Muscle layer of colon (tissue), 2 donors: ENCODE measurements at regions not wholly inside any gene's neighbourhood (a gene's known extent, or its start where the extent isn't known, plus 50 kb on each side); places are given as distances from the start of the nearest gene placed in this dataset.
"Not testable (repeated sequence)": the region's sequence is repeated elsewhere in the genome, so short reads cannot be mapped to it uniquely, and the experiment has no call there.

Experiments
- H3K27ac ChIP-seq: one replicate; pipeline ENCODE4 v1.7.0; 2013; ENCODE audit warnings: low read depth, mild to moderate bottlenecking, low read length, moderate library complexity
- H3K27me3 ChIP-seq, 2 donors: one replicate each; pipeline ENCODE4 v1.7.0; 2013; ENCODE audit warnings: low read length in 2 of 2, mild to moderate bottlenecking in 2 of 2; ENCODE audit not compliant: insufficient read depth in 2 of 2, control insufficient read depth in 1 of 2
- H3K36me3 ChIP-seq: one replicate; pipeline ENCODE4 v1.7.0; 2013; ENCODE audit warnings: mild to moderate bottlenecking, low read length; ENCODE audit not compliant: insufficient read depth
- H3K4me1 ChIP-seq: one replicate; pipeline ENCODE4 v1.7.0; 2013; ENCODE audit warnings: mild to moderate bottlenecking, low read length; ENCODE audit not compliant: insufficient read depth
- H3K4me3 ChIP-seq, 2 donors: one replicate each; pipeline ENCODE4 v1.7.0; 2013; ENCODE audit warnings: low read length in 2 of 2, low read depth in 1 of 2, mild to moderate bottlenecking in 1 of 2, moderate library complexity in 1 of 2
- H3K9ac ChIP-seq: one replicate; pipeline ENCODE4 v1.7.0; 2013; ENCODE audit warnings: low read length
- H3K9me3 ChIP-seq: one replicate; pipeline ENCODE4 v1.7.0; 2013; ENCODE audit warnings: mild to moderate bottlenecking, low read length
- donor health status: abdominal sarcoma.
- donor health status: Adenocarcinoma of cecum.

DNA sequence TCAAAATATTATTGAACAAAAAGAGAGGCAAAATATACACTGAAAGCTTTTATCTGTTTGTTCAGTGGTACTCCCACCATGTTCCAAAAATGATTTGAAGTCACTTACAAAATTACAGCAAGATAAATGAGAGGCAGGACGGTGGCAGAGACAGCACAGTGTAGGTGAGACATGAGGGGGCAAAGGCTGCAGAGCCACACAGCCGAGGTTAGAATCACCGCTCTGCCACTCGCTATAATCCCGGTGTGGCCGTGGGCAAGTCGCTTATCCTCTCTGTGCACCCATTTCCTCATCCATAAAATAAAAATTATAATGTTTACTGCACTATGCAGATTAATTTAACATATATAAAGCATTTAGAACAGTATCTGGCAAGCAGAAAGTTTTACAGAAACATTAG lies 140.1 kb upstream of the BEND6 start:
- Histone ChIP-seq H3K27me3 (no peaks in the 10 kb centered on the region), H3K9me3 (no peaks in the 10 kb centered on the region), H3K27ac (no peak overlapping the region), H3K4me3 (no peak overlapping the region), H3K9ac (no peak overlapping the region), H3K4me1 (peaks cover 25% of the 10 kb centered on the region), H3K36me3 (no peaks in the 10 kb centered on the region)

DNA sequence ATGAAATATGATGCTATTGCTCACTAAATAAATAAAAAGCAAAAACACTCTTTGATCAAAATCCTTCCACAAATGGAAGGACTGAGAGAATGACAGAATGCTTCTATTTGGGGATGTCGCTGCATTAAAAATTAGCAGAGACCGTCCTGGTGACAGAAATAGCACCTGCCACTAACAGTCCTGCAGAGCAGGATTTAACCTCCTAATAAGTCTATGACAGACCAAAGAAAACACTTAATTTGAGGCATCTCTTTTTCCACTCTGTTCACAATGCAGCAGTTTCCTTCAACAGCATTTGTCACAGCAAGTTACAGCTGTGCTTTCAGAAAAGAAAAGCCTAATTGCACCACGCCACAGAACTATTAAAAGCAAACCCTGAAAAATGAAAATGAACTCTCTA lies 140.6 kb upstream of the BEND6 start:
- Histone ChIP-seq H3K36me3 (no peaks in the 10 kb centered on the region), H3K4me3 (no peak overlapping the region), H3K27me3 (no peaks in the 10 kb centered on the region), H3K27ac (no peak overlapping the region), H3K4me1 (peaks cover 25% of the 10 kb centered on the region), H3K9ac (no peak overlapping the region), H3K9me3 (no peaks in the 10 kb centered on the region)

GRCh38 chr6:56812851-56813250 lies 142.1 kb upstream of the BEND6 start:
- not testable (repeated sequence) for H3K4me3 ChIP-seq, H3K27me3 ChIP-seq, H3K9me3 ChIP-seq, H3K36me3 ChIP-seq, H3K27ac ChIP-seq, H3K9ac ChIP-seq
- H3K4me1 ChIP-seq: peaks cover 32% of the 10 kb centered on the region

DNA sequence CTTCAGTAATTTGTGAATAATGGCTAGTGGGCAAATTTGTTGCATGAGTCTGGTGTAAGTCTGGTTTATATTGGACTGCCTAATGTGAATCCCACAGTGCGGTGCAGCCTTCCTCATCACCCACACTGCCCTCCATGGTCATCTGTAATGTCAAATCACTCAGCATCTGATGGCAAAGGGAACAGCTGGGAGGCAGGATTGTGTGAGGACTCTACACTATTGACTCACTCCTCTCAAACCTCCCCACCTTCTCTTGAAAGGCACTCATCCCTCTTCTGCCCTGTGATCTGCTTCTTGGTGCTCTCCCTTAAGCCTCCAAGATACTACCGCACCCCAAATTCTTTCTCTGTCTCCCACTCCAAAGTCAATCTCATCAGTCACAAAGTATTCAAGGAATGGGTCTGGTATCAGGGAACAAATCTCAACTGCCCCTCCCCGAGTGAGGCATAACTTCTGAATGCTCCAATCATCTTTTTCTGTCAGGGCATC lies 146.0 kb upstream of the BEND6 start:
- Histone ChIP-seq H3K4me3 (no peak overlapping the region), H3K36me3 (no peaks in the 10 kb centered on the region), H3K27ac (no peak overlapping the region)

DNA sequence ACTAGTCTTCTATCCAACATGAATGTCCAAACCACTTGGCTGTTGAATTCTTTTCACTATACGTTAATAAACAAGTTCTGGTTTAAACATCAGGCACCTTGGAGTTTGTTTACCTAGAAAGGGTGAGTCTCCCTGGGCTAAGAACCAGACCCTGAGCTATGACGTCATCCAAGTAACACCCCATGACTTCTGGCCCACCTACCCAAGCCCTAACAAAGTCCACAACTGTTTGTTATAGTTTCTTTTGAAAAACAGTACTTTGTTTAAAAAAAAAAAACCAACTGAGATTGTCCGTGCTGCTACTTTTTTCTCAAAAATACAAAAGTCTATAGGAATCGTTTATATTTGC lies 146.9 kb upstream of the BEND6 start:
- H3K36me3 ChIP-seq: no peaks in the 10 kb centered on the region
- no peaks in the 10 kb centered on the region for H3K9me3 ChIP-seq
- peaks cover 41% of the 10 kb centered on the region for H3K4me1 ChIP-seq
- H3K27ac ChIP-seq: no peak overlapping the region
- no peak overlapping the region for H3K4me3 ChIP-seq
- H3K9ac ChIP-seq: no peak overlapping the region
- H3K27me3 ChIP-seq: no peaks in the 10 kb centered on the region

More for the DNA sequence above, 146.0 kb upstream of the BEND6 start:
- no peaks in the 10 kb centered on the region for H3K27me3 ChIP-seq
- no peak overlapping the region for H3K9ac ChIP-seq
- H3K4me1 ChIP-seq: peaks cover 32% of the 10 kb centered on the region
- no peaks in the 10 kb centered on the region for H3K9me3 ChIP-seq

- no peak overlapping the region for H3K27ac ChIP-seq
- no peak overlapping the region for H3K4me3 ChIP-seq
- H3K27me3 ChIP-seq: no peaks in the 10 kb centered on the region
- peaks cover 46% of the 10 kb centered on the region for H3K4me1 ChIP-seq
- no peak overlapping the region for H3K9ac ChIP-seq
- no peaks in the 10 kb centered on the region for H3K36me3 ChIP-seq
- H3K9me3 ChIP-seq: no peaks in the 10 kb centered on the region
Observed at GRCh38 chr6:56807326-56807988, 147.4 kb upstream of the BEND6 start.

- H3K4me3 ChIP-seq: no peak overlapping the region
- H3K9me3 ChIP-seq: no peaks in the 10 kb centered on the region
- no peak overlapping the region for H3K9ac ChIP-seq
- H3K27ac ChIP-seq: no peak overlapping the region
- no peaks in the 10 kb centered on the region for H3K36me3 ChIP-seq
- no peaks in the 10 kb centered on the region for H3K27me3 ChIP-seq
- H3K4me1 ChIP-seq: peaks cover 45% of the 10 kb centered on the region
Observed at GRCh38 chr6:56806368-56806767, 148.5 kb upstream of the BEND6 start.

- H3K9ac ChIP-seq: no peak overlapping the region
- H3K9me3 ChIP-seq: no peaks in the 10 kb centered on the region
- no peaks in the 10 kb centered on the region for H3K27me3 ChIP-seq
- no peak overlapping the region for H3K4me3 ChIP-seq
- peaks cover 42% of the 10 kb centered on the region for H3K4me1 ChIP-seq
- H3K36me3 ChIP-seq: no peaks in the 10 kb centered on the region
- no peak overlapping the region for H3K27ac ChIP-seq
Observed at GRCh38 chr6:56804996-56805395, 149.9 kb upstream of the BEND6 start.

GRCh38 chr6:56803594-56803993 lies 151.3 kb upstream of the BEND6 start:
- H3K27ac ChIP-seq: no peak overlapping the region
- no peaks in the 10 kb centered on the region for H3K36me3 ChIP-seq
- no peak overlapping the region for H3K9ac ChIP-seq
- H3K9me3 ChIP-seq: no peaks in the 10 kb centered on the region
- H3K4me1 ChIP-seq: peaks cover 41% of the 10 kb centered on the region
- no peak overlapping the region for H3K4me3 ChIP-seq
- no peaks in the 10 kb centered on the region for H3K27me3 ChIP-seq

DNA sequence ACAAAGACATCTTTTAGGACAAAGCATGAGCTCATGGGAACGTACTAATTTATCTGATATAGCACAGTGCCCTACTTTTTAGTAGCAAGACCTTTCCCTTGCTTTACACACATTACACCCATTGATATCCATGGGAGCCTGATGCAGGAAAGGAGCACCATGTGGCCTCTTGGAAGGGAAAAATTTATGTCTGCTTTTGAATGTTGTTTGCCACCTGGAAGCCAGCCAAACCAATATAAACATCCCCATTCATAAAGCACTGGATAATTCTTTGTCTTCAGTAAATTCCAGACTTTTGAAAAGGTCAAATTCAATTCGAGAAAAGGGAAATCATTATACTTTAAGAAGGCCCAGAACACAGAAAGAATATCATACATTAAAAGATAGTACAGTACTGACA lies 152.3 kb upstream of the BEND6 start:
- no peaks in the 10 kb centered on the region for H3K9me3 ChIP-seq
- no peak overlapping the region for H3K27ac ChIP-seq
- H3K27me3 ChIP-seq: no peaks in the 10 kb centered on the region
- no peaks in the 10 kb centered on the region for H3K36me3 ChIP-seq
- H3K4me1 ChIP-seq: peaks cover 49% of the 10 kb centered on the region
- H3K9ac ChIP-seq: no peak overlapping the region
- no peak overlapping the region for H3K4me3 ChIP-seq

DNA sequence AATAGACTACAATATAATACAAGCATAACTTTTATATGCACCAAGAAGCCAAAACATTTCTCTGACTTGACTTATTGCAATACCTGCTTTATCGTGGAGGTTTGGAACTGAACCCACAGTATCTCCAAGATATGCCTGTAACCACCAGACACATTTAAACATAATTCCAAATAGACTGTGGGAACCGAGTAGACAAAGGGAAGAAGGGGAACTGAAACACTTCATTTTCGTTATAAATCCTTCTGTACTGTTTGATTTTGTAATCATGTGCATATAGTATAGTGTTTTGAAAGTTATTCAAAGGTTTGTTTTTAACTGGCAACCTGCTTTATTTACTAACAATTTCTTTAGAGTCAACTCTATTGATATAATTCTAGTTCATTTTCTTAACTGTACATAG lies 154.9 kb upstream of the BEND6 start:
- Histone ChIP-seq H3K27me3 (no peaks in the 10 kb centered on the region), H3K27ac (no peak overlapping the region), H3K9me3 (no peaks in the 10 kb centered on the region), H3K4me3 (no peak overlapping the region), H3K4me1 (peaks cover 51% of the 10 kb centered on the region), H3K36me3 (no peaks in the 10 kb centered on the region), H3K9ac (no peak overlapping the region)

DNA sequence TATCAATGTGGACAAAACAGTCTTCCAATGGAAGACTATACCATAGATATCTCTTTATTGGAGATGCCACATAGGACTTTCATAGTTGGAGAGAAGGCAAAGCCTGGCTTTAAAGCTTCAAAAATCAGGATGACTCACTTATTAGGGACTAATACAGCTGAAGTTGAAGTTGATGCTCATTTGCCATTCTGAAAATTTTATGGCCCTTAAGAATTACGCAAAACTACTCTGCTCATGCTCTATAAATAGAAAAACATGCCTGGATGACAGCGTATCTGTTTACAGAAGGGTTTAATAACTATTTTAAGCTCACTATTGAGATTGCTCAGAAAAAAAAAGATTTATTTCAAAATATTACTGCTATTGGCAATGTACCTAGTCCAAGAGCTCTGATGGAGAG lies 155.5 kb upstream of the DST start:
- Histone ChIP-seq H3K27me3 (no peaks in the 10 kb centered on the region), H3K4me3 (no peak overlapping the region), H3K36me3 (no peaks in the 10 kb centered on the region), H3K9ac (no peak overlapping the region), H3K27ac (no peak overlapping the region), H3K9me3 (no peaks in the 10 kb centered on the region), H3K4me1 (peaks cover 55% of the 10 kb centered on the region)
